Stomach (tissue), 4 donors: ENCODE measurements at regions not wholly inside any gene's neighbourhood (a gene's known extent, or its start where the extent isn't known, plus 50 kb on each side); places are given as distances from the start of the nearest gene placed in this dataset.

Experiments used
- EP300 ChIP-seq: sonication (generic); formaldehyde crosslinking; IDR thresholded peaks from one replicate; pipeline ENCODE4 v1.6.1; 2017; ENCODE audit warnings: antibody characterized with exemption
- POLR2A ChIP-seq, 4 donors: fragments of 450-650 bp; IDR thresholded peaks; one replicate each; pipeline ENCODE4 v1.6.1; 2016; ENCODE audit warnings: antibody characterized with exemption in 4 of 4, control low read depth in 2 of 4, mild to moderate bottlenecking in 1 of 4, moderate library complexity in 1 of 4
- POLR2AphosphoS5 ChIP-seq, 3 donors: sonication (generic); formaldehyde crosslinking; IDR thresholded peaks; one replicate each; pipeline ENCODE4 v1.6.1; 2016; ENCODE audit warnings: antibody characterized with exemption in 3 of 3
- TF ChIP-seq, protein P1 (sequence below), 7 experiments: fragments of 450-650 bp in 4 of 7; fragments of 200-600 bp in 3 of 7; sonication (generic) in 3 of 7; IDR thresholded peaks; one replicate each; pipeline ENCODE4 v1.5.1; 2016 to 2019; ENCODE audit warnings: antibody characterized with exemption in 7 of 7, control low read depth in 2 of 7, mild to moderate bottlenecking in 1 of 7

DNA sequence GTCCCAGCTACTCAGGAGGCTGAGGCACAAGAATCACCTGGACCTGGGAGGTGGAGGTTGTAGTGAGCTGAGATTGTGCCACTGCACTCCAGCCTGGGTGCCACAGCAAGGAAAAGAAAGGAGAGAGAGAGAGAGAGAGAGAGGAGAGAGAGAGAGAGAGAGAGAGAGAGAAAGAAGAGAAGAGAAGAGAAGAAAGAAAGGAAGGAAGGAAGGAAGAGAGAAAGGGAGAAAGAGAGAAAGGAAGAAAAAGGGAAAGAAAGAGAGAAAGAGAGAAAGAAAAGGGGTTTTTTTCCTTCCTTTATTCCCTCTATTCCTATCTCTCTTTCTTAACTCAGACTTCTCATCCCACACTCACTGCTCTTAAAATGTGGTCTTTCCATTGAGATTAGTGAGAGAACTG is 238.7 kb upstream of the PRDM1 start:
- TF ChIP-seq, protein P1, sequence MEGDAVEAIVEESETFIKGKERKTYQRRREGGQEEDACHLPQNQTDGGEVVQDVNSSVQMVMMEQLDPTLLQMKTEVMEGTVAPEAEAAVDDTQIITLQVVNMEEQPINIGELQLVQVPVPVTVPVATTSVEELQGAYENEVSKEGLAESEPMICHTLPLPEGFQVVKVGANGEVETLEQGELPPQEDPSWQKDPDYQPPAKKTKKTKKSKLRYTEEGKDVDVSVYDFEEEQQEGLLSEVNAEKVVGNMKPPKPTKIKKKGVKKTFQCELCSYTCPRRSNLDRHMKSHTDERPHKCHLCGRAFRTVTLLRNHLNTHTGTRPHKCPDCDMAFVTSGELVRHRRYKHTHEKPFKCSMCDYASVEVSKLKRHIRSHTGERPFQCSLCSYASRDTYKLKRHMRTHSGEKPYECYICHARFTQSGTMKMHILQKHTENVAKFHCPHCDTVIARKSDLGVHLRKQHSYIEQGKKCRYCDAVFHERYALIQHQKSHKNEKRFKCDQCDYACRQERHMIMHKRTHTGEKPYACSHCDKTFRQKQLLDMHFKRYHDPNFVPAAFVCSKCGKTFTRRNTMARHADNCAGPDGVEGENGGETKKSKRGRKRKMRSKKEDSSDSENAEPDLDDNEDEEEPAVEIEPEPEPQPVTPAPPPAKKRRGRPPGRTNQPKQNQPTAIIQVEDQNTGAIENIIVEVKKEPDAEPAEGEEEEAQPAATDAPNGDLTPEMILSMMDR (IDR thresholded peaks at IDR 0.05) = no peak
- no peak for TF ChIP-seq POLR2AphosphoS5 (IDR thresholded peaks at IDR 0.05)
- no peak for TF ChIP-seq POLR2A (IDR thresholded peaks at IDR 0.05)
- TF ChIP-seq EP300 = no peak
